ENCODE measurements at regions not wholly inside any gene's neighbourhood (a gene's known extent, or its start where the extent isn't known, plus 50 kb on each side); places are given as distances from the start of the nearest gene placed in this dataset.
"Not testable (repeated sequence)": the region's sequence is repeated elsewhere in the genome, so short reads cannot be mapped to it uniquely, and the experiment has no call there.

GRCh38 chrX:65331371-65331770 lies 203.2 kb downstream of the LAS1L start:
- DNase-seq, result no peak

GRCh38 chrX:65300104-65300809 lies 234.3 kb downstream of the LAS1L start:
- no peak for DNase-seq

DNA sequence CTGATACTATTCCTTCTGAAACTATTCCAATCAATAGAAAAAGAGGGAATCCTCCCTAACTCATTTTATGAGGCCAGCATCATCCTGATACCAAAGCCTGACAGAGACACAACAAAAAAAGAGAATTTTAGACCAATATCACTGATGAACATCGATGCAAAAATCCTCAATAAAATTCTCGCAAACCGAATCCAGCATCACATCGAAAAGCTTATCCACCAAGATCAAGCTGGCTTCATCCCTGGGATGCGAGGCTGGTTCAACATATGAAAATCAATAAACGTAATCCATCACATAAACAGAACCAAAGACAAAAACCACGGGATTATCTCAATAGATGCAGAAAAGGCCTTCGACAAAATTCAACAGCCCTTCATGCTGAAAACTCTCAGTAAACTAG lies 251.7 kb downstream of the LAS1L start:
- not testable (repeated sequence) for DNase-seq

DNA sequence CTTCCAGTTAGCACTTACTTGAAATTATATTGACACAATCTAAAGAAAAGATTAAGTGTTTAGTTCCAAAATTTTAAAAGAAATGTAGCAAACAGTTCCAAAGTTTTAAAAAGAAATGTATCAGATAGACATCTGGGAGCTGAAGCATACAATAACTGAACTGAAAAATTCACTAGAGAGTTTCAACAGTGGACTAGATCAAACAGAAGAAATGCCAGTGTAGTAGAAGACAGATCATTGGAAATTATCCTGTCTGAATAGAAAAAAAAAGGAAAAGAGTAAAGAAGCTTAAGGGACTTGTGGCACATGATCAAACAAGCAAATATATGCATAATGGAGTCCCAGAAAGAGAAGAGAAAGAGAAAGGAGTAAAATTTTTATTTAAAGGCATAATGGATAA lies 261.4 kb downstream of the LAS1L start:
- no peak for DNase-seq

DNA sequence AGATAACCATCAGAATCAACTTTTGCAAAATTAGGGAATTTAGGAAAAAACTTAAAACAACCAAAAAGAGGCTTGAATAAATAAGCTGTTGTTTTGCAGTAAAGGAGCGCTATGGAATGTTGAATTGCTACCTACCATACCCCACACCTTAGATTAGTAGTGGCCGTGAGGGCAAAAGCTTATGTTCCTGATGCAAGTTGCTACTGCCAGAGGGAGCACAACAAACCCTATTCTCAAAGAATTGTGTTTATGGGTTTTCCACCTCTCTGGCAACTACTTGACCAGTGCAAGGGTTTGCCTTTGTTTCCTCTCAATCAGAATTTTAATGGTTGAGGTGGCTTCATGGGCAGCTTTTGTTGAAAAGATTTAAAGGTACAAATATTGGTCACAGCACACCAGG lies 268.1 kb downstream of the LAS1L start:
- no peak for DNase-seq

DNA sequence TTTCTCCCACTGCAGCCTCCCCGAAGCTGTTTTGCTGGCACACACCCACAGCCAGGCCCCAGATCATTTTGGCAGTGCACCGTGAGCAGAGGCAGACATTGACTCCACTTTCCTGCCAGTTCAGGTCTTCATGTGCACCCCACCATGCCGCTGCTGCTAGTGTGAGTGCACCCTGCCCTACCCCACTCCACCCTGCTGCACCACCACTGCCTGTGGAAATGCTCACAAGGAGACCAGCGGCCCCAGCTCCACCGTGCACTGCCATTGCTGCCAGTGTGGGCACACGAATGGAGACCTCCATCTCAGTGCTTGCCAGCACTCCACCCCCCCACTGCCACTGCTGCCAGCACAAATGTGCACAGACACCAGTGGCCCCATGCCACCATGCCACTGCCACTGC lies 277.6 kb upstream of the ZC4H2 start:
- no peak for DNase-seq

GRCh38 chrX:65241059-65241721 lies 264.9 kb upstream of the ZC4H2 start:
- DNase-seq, result no peak

GRCh38 chrX:65203545-65203944 lies 227.3 kb upstream of the ZC4H2 start:
- no peak for DNase-seq

GRCh38 chrX:65196758-65197360 lies 220.6 kb upstream of the ZC4H2 start:
- DNase-seq, result no peak

GRCh38 chrX:65195621-65196020 lies 219.4 kb upstream of the ZC4H2 start:
- DNase-seq, result no peak

GRCh38 chrX:65194547-65194946 lies 218.3 kb upstream of the ZC4H2 start:
- no peak for DNase-seq

GRCh38 chrX:65163325-65163724 lies 187.1 kb upstream of the ZC4H2 start:
- not testable (repeated sequence) for DNase-seq

DNA sequence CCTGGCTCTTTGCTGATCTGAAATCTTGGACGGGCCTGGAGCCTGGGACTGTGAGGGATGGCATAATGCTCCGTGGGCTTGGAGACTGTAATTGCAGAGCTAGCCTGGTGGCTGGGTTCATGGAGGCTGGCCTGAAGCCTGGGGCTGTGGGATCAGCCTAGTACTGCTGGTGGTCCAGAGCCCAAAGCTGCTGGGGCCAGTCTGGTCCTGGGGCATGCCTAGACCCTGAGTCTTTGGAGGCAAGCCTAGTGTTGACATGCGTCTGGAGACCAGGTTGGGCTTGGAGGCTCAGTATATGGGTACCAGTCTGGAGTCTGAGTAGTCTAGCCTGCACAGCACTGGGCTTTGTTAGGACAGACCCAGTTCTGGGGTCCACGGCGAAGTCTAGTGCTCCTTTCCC lies 172.0 kb upstream of the ZC4H2 start:
- DNase-seq, result no peak

- DNase-seq, result no peak
Measured at GRCh38 chrX:65136424-65136823, 160.2 kb upstream of the ZC4H2 start.

- no peak for DNase-seq
Measured at GRCh38 chrX:65127842-65128241, 151.6 kb upstream of the ZC4H2 start.

DNA sequence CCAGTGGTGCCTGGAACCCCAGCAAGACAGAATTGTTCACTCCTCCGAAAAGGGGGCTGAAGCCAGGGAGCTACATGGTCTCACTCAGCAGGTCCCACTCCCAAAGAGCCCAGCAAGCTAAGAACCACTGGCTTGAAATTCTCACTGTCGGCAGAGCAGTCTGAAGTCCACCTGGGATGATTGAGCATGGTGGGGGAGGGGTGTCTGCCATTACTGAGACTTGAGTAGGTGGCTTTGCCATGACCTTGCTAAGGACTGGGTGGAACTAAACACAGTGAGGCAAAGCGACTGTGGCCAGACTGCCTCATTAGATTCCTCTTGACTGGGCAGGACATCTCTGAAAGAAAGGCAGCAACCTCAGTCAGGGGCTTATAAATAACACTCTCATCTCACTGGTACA lies 122.6 kb upstream of the ZC4H2 start:
- no peak for DNase-seq

- no peak for DNase-seq
Measured at GRCh38 chrX:65093658-65094057, 117.4 kb upstream of the ZC4H2 start.

- no peak for DNase-seq
Measured at GRCh38 chrX:65073233-65073632, 97.0 kb upstream of the ZC4H2 start.

GRCh38 chrX:65072590-65072989 lies 96.3 kb upstream of the ZC4H2 start:
- no peak for DNase-seq

GRCh38 chrX:65058626-65059025 lies 82.4 kb upstream of the ZC4H2 start:
- DNase-seq, result not testable (repeated sequence)

GRCh38 chrX:65045001-65045400 lies 68.8 kb upstream of the ZC4H2 start:
- no peak for DNase-seq

DNA sequence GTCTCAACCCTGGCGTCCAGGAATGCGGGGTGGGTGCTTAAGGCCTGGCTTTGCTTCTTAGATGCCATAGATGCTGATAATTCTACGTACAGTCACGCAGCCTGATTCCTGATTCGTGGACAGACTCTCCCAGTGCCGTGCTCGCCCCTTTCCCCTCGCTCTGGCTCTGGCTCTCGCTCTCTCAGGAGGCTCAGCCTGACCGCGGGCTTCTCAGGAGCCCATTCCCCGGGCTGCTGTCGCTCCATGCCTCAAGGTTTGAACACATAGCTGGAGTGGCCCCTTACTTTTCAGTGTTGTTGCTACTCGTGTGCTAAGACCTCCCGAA lies 59.2 kb upstream of the ZC4H2 start:
- DNase-seq, result no peak

DNA sequence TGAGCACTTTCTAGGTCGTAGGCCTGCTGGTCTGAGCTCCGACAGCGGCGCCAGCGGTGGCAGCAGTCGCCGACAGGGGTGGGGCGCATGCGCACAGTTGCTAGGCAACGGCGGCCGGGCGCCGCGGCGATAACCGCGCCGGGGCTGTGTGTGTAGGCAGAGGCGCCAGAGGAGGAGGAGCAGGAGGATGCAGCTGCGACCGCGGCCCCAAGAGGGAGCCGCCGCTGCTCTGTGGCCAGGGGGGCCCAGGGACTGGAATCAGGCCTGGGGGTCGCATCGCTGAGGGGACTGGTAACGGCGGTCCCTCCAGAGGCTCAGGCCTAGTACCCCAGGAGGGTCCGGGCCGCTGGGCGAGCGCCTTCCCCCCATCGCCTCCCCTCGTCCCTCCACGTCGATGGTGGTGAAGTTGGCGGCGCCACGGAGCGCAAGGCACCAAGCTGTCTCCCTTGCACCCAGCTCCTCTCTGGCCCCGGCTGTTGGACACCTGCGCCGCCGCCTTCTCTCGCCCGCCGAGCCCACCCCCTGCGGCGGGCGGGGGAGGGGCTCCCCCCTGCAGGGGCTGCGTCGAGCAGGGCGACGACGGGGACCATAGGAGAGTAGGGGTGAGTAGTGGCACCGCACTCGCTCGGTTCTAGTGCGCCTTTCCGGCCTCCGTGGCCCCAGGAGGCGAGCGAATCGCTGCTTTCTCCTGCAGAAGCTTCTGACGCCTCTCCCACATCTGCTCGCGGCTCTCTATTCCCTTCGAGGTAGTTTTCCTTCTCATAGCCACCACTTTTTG lies 58.6 kb upstream of the ZC4H2 start, which contains the start of gene ZC3H12B:
Gene ZC3H12B (plus strand): TSS at position 159 of the 778 bp plus-strand sequence.
- DNase-seq, result peak in 1 of 2 experiments; percentile 22

- DNase-seq, result no peak
Measured at GRCh38 chrX:65034292-65034667, 58.0 kb upstream of the ZC4H2 start.
